Stimulated activated CD4-positive, alpha-beta T cell treated with anti-CD3 and anti-CD28 coated beads, Interleukin-1b, Interleukin-23, amount 100 ng/mL, for 24 hours (primary cell): ENCODE measurements at regions not wholly inside any gene's neighbourhood (a gene's known extent, or its start where the extent isn't known, plus 50 kb on each side); places are given as distances from the start of the nearest gene placed in this dataset.

Source experiments
- DNase-seq, 4 experiments: peaks; one replicate each; pipeline ENCODE4 v3.0.0-alpha.2; 2020; ENCODE audit warnings: low read depth in 4 of 4, low spot score in 1 of 4

- no peak for DNase-seq
These were observed 50.0 kb upstream of the SHH start for GRCh38 chr7:155862123-155862892.
